ENCODE measurements at regions not wholly inside any gene's neighbourhood (a gene's known extent, or its start where the extent isn't known, plus 50 kb on each side); places are given as distances from the start of the nearest gene placed in this dataset.
A peak's percentile ranks its signal among the peaks of the same experiment; 100 is the strongest.

DNA sequence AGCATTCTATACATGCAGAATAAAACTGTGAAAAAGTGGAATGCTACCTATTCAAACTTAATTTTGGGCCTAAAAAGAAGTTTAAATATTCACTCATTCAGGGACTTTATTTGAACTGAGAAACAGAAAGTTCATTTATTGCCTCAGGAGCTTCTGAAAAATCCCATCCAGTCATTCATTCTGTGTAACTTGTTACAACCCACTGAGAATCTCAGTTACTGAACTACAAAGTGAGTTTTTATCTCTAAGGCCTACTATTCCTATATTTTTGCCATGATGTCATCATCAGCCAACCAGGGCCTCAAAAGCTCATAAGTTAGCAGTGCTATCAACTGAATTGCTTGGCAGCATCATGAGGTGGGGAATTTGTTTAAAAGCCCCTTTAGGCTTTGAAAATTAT lies 98.0 kb upstream of the BOC start:
- Histone ChIP-seq H3K4me1 (peaks cover 0 to 13% (median 6%) of the 10 kb centered on the region in 3 donors), H3K36me3 (no peaks in the 10 kb centered on the region), H3K27ac (no peak overlapping the region), H3K9me3 (no peaks in the 10 kb centered on the region), H3K4me3 (no peak overlapping the region), H3K27me3 (no peaks in the 10 kb centered on the region)
- intact Hi-C loops (cut with DNase I), result no loop called here
- TF ChIP-seq, protein P1, sequence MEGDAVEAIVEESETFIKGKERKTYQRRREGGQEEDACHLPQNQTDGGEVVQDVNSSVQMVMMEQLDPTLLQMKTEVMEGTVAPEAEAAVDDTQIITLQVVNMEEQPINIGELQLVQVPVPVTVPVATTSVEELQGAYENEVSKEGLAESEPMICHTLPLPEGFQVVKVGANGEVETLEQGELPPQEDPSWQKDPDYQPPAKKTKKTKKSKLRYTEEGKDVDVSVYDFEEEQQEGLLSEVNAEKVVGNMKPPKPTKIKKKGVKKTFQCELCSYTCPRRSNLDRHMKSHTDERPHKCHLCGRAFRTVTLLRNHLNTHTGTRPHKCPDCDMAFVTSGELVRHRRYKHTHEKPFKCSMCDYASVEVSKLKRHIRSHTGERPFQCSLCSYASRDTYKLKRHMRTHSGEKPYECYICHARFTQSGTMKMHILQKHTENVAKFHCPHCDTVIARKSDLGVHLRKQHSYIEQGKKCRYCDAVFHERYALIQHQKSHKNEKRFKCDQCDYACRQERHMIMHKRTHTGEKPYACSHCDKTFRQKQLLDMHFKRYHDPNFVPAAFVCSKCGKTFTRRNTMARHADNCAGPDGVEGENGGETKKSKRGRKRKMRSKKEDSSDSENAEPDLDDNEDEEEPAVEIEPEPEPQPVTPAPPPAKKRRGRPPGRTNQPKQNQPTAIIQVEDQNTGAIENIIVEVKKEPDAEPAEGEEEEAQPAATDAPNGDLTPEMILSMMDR (IDR thresholded peaks at IDR 0.05), result no peak
- no peak for TF ChIP-seq POLR2A (IDR thresholded peaks at IDR 0.05)
- no peak for DNase-seq

DNA sequence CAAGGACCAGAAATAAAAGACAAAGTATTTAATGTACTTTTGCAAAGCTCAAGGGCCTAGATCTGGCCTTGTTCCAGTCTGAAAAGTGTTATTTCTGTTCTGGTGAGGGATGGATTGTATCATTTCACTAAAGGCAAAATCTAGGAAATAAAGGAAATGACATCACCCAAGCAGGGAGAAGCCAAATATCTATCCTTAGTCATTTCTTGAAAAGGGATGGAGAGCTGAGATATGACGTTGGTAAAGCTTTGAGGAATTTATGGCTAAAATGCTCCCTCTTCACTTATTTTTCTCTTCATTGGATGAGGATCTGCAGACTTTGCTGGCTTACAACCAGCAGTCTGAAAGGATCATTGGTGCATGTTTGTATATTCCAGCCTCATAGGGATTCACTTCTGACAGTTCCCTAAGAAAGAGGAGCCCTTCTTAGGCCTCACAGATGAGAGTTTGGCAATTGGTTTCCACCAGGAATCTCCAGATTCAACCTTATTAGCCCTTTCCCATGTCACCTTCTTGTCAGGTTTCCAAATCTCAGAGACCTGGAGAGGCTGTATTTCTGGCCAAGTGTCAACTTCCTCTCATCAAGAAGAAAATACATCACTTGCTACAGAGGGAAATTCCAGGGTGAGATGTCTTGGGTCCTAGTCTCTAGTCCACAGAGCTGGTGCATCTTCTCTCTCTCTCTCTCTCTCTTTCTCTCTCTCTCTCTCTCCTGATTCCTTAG lies 93.7 kb upstream of the BOC start:
- intact Hi-C loops (cut with DNase I), result no loop called here
- Histone ChIP-seq H3K27ac (peak overlapping the region in 3 of 4 donors; percentile 9 to 65 (median 39)), H3K36me3 (no peaks in the 10 kb centered on the region), H3K4me1 (peaks cover 0 to 13% (median 6%) of the 10 kb centered on the region in 3 donors), H3K4me3 (no peak overlapping the region), H3K9me3 (no peaks in the 10 kb centered on the region), H3K27me3 (no peaks in the 10 kb centered on the region)
- no peak for DNase-seq
- 40 to 47% methylated on average over 1 of the region's 1 CpG for WGBS, 2 donors
- TF ChIP-seq POLR2A (IDR thresholded peaks at IDR 0.05), result no peak
- TF ChIP-seq, protein P1 (IDR thresholded peaks at IDR 0.05), result no peak

DNA sequence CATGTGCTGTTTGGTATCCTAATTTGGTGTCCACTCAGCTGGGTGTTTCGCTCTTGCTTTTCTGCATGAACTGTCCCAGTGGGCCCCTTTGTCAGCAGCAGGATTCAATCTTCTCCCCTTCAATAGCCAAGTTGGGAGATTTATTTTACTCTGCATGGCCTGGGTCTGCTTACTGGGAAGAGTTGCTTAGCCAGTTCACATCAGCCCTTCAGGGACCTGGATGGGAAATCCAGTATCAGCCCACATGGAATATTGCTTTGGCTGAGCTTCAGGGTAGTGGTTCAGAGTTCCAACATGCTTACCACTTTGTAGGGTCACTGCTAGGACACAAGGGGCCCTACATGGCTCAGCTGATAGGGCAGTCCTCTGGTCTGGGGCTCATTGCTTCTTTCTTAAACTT lies 93.0 kb upstream of the BOC start:
- Histone ChIP-seq H3K4me1 (peaks cover 0 to 13% (median 6%) of the 10 kb centered on the region in 3 donors), H3K36me3 (no peaks in the 10 kb centered on the region), H3K27ac (peak overlapping the region in 3 of 4 donors; percentile 9 to 65 (median 39)), H3K27me3 (no peaks in the 10 kb centered on the region), H3K4me3 (no peak overlapping the region), H3K9me3 (no peaks in the 10 kb centered on the region)
- WGBS, 2 donors, result 73 to 100% methylated on average over 1 of the region's 1 CpG
- intact Hi-C loops (cut with DNase I), result no loop called here
- DNase-seq, result no peak
- no peak for TF ChIP-seq POLR2A (IDR thresholded peaks at IDR 0.05)
- TF ChIP-seq, protein P1 (IDR thresholded peaks at IDR 0.05), result no peak

DNA sequence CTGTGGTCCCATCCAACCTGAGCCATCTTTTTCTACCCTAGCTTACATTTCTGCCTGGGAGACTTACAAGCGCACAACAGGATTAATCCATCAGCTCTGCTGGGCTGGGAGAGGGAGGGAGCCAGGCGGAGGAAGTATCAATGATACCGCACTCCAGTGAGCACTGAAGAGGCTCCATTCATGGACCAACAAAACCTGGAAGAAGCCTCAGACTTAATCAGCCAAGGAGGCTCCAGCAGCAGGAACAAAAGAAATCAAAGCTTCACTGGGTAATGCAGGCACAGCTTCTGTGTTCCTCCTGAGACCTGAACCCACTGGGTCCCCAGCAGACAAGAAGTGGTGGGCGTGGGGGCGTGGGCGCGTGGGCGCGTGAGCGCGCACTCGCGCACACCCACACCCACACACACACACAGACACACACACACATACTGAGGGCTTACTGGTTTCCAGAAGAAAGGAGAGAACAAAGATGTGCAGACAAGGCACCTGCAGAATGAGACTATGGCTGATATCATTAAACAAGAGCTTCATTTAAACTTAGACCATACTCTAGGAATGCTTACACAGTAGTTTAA lies 87.0 kb upstream of the BOC start:
- intact Hi-C loops (cut with DNase I), result no loop called here
- Histone ChIP-seq H3K27ac (no peak overlapping the region), H3K36me3 (no peaks in the 10 kb centered on the region), H3K4me3 (no peak overlapping the region), H3K9me3 (no peaks in the 10 kb centered on the region), H3K27me3 (no peaks in the 10 kb centered on the region), H3K4me1 (peaks cover 0 to 13% (median 0%) of the 10 kb centered on the region in 3 donors)
- no peak for DNase-seq
- TF ChIP-seq POLR2A (IDR thresholded peaks at IDR 0.05), result no peak
- TF ChIP-seq, protein P1 (IDR thresholded peaks at IDR 0.05), result no peak
- WGBS, 2 donors, result 85 to 94% methylated on average over 12 to 13 of the region's 13 CpGs

DNA sequence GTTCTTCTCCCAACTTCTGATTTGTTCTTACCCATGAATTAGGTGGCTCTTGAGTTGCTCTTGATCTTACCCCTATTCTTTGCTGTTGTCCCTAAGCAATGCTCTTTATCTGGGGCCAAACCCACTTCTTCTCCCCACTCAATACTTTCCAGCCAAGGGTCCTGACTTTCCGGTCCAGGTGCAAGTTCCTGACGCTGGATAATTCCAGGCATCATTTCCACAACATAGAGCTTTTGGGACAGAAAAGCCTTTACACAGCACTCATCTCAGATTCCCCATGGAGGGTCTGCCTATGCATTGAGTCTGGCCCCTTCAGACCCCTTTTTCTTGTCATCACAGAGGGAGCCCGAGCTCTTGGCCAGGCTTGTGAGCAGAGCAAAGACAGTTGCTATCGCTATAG lies 85.4 kb upstream of the BOC start:
- H3K4me1 ChIP-seq, result peaks cover 0 to 19% (median 0%) of the 10 kb centered on the region in 3 donors
- WGBS, 2 donors, result 90 to 96% methylated on average over 2 of the region's 4 CpGs
- intact Hi-C loops (cut with DNase I), result no loop called here

More for the DNA sequence above, 85.4 kb upstream of the BOC start:
- no peak overlapping the region for H3K27ac ChIP-seq
- H3K36me3 ChIP-seq, result no peaks in the 10 kb centered on the region
- DNase-seq, result no peak
- no peaks in the 10 kb centered on the region for H3K27me3 ChIP-seq
- no peak for TF ChIP-seq POLR2A (IDR thresholded peaks at IDR 0.05)
- TF ChIP-seq, protein P1 (IDR thresholded peaks at IDR 0.05), result no peak
- no peak overlapping the region for H3K4me3 ChIP-seq
- no peaks in the 10 kb centered on the region for H3K9me3 ChIP-seq

All from esophagus squamous epithelium (tissue), 5 donors.